D721Med (cell line): ENCODE measurements at regions not wholly inside any gene's neighbourhood (a gene's known extent, or its start where the extent isn't known, plus 50 kb on each side); places are given as distances from the start of the nearest gene placed in this dataset.
"Not testable (repeated sequence)": the region's sequence is repeated elsewhere in the genome, so short reads cannot be mapped to it uniquely, and the experiment has no call there.

Source experiments
- DNase-seq: peaks from one replicate; pipeline ENCODE4 v3.0.0; 2011; ENCODE audit warnings: low spot score; ENCODE audit not compliant: insufficient read length
- FAIRE-seq: peaks from 2 replicates; lab custom pipeline; 2011; peaks lifted over from hg19 to GRCh38; lab: Jason Lieb, UNC
- CTCF ChIP-seq: IDR thresholded peaks from 2 replicates; pipeline ENCODE4 v1.5.1; 2012; ENCODE audit warnings: mild to moderate bottlenecking, control low read depth; ENCODE audit not compliant: insufficient read depth; ENCODE audit errors: missing control alignments

DNA sequence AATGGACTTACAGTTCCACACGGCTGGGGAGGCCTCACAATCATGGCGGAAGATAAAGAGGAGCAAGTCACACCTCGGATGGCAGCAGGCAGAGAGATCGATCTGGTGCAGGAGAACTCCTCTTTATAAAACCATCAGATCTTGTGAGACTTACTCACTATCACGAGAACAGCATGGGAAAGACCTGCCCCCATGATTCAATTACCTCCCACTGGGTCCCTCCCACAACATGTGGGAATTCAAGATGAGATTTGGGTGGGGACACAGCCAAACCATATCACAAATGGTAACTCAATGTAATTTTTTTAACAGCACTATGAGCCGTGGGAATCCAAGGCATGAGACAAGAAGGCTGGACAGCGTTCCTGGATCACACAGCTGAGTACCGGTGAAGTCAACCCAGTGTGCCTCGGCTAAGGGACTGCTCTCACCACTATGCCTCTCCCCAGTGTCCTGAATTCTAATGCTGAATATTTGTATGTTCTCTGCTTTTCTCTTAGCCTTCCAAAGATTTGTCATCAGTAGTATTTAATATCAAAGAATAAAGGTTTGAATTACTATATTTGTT is 84.3 kb downstream of the IRS2 start:
- DNase-seq, FAIRE-seq: not testable (repeated sequence)

DNA sequence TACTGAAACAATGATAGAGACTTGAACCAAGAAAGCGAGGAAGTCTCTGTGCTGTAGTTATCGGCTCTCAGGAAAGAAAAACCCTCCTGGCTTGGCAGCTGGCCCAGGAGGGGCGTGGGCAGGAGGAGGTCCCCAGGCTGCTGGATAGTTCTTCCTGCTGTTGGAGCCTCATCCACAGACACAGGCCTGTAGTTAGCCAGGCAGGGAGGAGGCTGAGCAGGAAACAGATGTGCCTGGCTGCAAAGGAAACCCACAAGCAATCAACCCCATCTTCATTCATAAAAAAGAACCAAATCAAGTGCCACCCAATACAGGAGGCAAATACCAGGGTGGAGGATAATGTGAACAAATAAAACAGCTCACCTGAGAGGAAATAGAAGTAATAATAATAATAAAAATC is 86.2 kb downstream of the IRS2 start:
- FAIRE-seq = no peak
- TF ChIP-seq CTCF = no peak

DNA sequence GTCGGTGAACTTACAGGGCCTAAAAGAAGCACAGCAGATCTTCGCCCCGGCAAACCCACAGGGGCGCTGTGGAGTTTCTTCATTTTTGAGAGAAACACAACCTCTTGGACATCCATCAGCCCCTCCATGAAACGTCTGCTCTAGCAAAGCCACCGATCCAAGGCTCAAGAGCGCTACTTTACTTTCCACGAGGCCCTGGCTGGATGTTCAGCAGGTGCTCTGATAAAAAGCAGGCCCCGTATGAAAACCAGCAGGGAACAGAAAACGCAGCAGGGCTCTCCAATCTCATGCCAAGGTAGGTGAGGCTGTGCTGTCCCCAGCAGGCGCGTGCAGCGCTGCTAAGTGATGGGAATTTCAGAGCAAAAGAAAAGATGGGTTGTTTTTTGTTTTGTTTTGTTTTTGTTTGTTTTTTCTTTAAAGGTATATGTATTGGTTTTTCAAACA is 86.7 kb downstream of the IRS2 start:
- no peak for TF ChIP-seq CTCF
- FAIRE-seq = no peak
- no peak for DNase-seq

More for the DNA sequence above, 86.2 kb downstream of the IRS2 start:
- no peak for DNase-seq

- TF ChIP-seq CTCF = no peak
- FAIRE-seq = no peak
- DNase-seq = no peak
Observed at GRCh38 chr13:109698779-109699178, 87.6 kb downstream of the IRS2 start.

GRCh38 chr13:109697936-109698335 is 88.4 kb downstream of the IRS2 start:
- FAIRE-seq (no peak), DNase-seq (no peak)
- no peak for TF ChIP-seq CTCF

- no peak for DNase-seq
- no peak for FAIRE-seq
- no peak for TF ChIP-seq CTCF
Observed at GRCh38 chr13:109695402-109696190, 90.8 kb downstream of the IRS2 start.

DNA sequence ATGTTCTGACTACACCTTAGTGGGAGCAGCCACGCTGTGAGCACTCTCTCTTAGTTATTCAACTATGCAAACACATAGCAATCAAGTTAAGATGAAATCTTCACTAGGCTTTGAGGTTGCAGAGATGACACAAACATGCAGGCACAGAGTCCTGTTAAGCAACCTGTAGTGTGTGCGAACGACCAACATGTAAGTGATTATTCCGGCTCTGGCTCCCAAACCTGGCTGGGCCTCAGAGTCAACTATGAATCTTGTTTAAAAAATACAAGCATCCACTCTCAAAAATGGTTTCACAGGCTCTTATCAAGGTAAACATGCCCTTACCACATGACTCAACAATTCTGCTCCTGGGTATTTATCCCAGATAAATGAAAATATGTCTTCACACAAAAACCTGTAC is 91.4 kb downstream of the IRS2 start:
- no peak for TF ChIP-seq CTCF
- DNase-seq = no peak
- FAIRE-seq = no peak
